Body of pancreas (tissue), 4 donors: ENCODE measurements at regions not wholly inside any gene's neighbourhood (a gene's known extent, or its start where the extent isn't known, plus 50 kb on each side); places are given as distances from the start of the nearest gene placed in this dataset.

Experiments
- POLR2A ChIP-seq, 3 donors: fragments of 450-650 bp; IDR thresholded peaks; one replicate each; pipeline ENCODE4 v1.6.1; 2016; ENCODE audit warnings: antibody characterized with exemption in 3 of 3, mild to moderate bottlenecking in 2 of 3
- TF ChIP-seq, protein P1 (sequence below), 7 experiments: fragments of 450-650 bp in 4 of 7; fragments of 200-600 bp in 3 of 7; sonication (generic) in 3 of 7; IDR thresholded peaks; one replicate each; pipeline ENCODE4 v1.5.1; 2016 to 2019; ENCODE audit warnings: antibody characterized with exemption in 7 of 7

DNA sequence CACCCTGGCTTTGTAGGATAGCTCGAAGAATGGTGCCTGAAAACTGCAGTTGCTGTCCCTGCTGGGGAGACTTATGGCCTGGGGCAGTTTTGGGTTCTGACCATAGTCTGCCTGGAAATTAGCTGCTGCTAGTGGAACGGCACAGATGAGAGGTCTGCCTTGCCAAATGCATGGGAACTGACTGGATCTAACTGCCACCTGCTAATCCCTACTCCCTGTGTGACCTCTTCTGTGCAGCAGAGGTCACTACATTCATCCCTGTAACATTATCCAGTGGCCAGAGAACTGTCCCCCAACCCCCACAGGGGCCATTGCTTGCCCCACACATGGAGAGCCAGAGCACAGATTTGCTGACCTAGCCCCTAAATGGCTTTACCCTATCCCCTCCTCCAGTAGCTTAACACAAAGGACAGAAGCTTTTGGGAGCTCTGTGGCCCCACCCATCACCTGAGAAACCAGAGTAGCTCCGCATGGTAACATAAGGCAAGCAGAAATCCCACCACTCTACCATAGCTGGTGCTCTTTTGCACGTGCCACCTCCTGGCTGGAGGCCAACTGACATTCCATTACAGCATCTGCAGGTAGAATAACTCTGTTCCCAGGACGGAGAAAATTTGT is 840.0 kb downstream of the EPHA3 start:
- TF ChIP-seq POLR2A (IDR thresholded peaks at IDR 0.05), result no peak
- TF ChIP-seq, protein P1, sequence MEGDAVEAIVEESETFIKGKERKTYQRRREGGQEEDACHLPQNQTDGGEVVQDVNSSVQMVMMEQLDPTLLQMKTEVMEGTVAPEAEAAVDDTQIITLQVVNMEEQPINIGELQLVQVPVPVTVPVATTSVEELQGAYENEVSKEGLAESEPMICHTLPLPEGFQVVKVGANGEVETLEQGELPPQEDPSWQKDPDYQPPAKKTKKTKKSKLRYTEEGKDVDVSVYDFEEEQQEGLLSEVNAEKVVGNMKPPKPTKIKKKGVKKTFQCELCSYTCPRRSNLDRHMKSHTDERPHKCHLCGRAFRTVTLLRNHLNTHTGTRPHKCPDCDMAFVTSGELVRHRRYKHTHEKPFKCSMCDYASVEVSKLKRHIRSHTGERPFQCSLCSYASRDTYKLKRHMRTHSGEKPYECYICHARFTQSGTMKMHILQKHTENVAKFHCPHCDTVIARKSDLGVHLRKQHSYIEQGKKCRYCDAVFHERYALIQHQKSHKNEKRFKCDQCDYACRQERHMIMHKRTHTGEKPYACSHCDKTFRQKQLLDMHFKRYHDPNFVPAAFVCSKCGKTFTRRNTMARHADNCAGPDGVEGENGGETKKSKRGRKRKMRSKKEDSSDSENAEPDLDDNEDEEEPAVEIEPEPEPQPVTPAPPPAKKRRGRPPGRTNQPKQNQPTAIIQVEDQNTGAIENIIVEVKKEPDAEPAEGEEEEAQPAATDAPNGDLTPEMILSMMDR (IDR thresholded peaks at IDR 0.05), result no peak
